Fibroblast of lung (primary cell): ENCODE measurements at regions not wholly inside any gene's neighbourhood (a gene's known extent, or its start where the extent isn't known, plus 50 kb on each side); places are given as distances from the start of the nearest gene placed in this dataset.

ENCODE experiments used
- DNase-seq, 2 donors: peaks; one replicate each; pipeline versions ENCODE4 v3.0.0 to v3.0.0-alpha.2; 2010; ENCODE audit warnings: low read depth in 2 of 2
- H2AFZ ChIP-seq: 2 replicates; pipeline ENCODE4 v1.5.1; 2012; ENCODE audit warnings: low read length, control low read depth, inconsistent platforms
- H3K27ac ChIP-seq: 2 replicates; pipeline ENCODE4 v1.5.1; 2011; ENCODE audit warnings: low read length, control low read depth; ENCODE audit not compliant: insufficient read depth
- H3K27me3 ChIP-seq: 2 replicates; pipeline ENCODE4 v1.5.1; 2011; ENCODE audit warnings: mild to moderate bottlenecking, low read length; ENCODE audit not compliant: control insufficient read depth, insufficient read depth
- H3K36me3 ChIP-seq: 2 replicates; pipeline ENCODE4 v1.5.1; 2011; ENCODE audit warnings: low read length; ENCODE audit not compliant: control insufficient read depth, insufficient read depth
- H3K4me1 ChIP-seq: 2 replicates; pipeline ENCODE4 v1.5.1; 2011; ENCODE audit warnings: low read length; ENCODE audit not compliant: control insufficient read depth, insufficient read depth; ENCODE audit errors: extremely low read depth
- H3K4me2 ChIP-seq: 2 replicates; pipeline ENCODE4 v1.5.1; 2011; ENCODE audit warnings: low read length, control low read depth; ENCODE audit not compliant: insufficient read depth; ENCODE audit errors: extremely low read depth
- H3K4me3 ChIP-seq, 4 experiments: fragments of 200-600 bp in 1 of 4; sonication (generic) in 1 of 4; replicated peaks in 1 of 4; 2 replicates each; pipeline ENCODE4 v1.5.1; 2011 to 2016; ENCODE audit warnings: low read length in 4 of 4, low read depth in 3 of 4, mild to moderate bottlenecking in 3 of 4, control low read depth in 2 of 4, inconsistent platforms in 1 of 4, mixed read lengths in 1 of 4; ENCODE audit not compliant: insufficient read depth in 1 of 4; ENCODE audit errors: control extremely low read depth in 1 of 4
- H3K79me2 ChIP-seq: 2 replicates; pipeline ENCODE4 v1.5.1; 2012; ENCODE audit warnings: mild to moderate bottlenecking, low read length, inconsistent platforms; ENCODE audit not compliant: control insufficient read depth, insufficient read depth
- H3K9ac ChIP-seq: 2 replicates; pipeline ENCODE4 v1.5.1; 2011; ENCODE audit warnings: mild to moderate bottlenecking, low read length, control low read depth; ENCODE audit not compliant: insufficient read depth
- H3K9me3 ChIP-seq: 2 replicates; pipeline ENCODE4 v1.5.1; 2012; ENCODE audit warnings: low read depth, low read length; ENCODE audit not compliant: control insufficient read depth, insufficient read depth
- H4K20me1 ChIP-seq: 2 replicates; pipeline ENCODE4 v1.5.1; 2011; ENCODE audit warnings: low read length; ENCODE audit not compliant: control insufficient read depth, insufficient read depth; ENCODE audit errors: extremely low read depth
- EZH2 ChIP-seq: IDR thresholded peaks from 2 replicates; pipeline ENCODE4 v1.5.1; 2012; ENCODE audit warnings: low read length, control low read depth, mild to moderate bottlenecking; ENCODE audit errors: missing control alignments
- TF ChIP-seq, protein P1 (sequence below), 2 donors: IDR thresholded peaks in 1 of 2; conservative IDR thresholded peaks in 1 of 2; 1 replicate in 1 of 2; 2 replicates in 1 of 2; pipeline ENCODE4 v1.5.1; 2011 to 2012; ENCODE audit warnings: low read length in 2 of 2, control low read depth in 1 of 2, inconsistent platforms in 1 of 2, low read depth in 1 of 2, mild to moderate bottlenecking in 1 of 2

DNA sequence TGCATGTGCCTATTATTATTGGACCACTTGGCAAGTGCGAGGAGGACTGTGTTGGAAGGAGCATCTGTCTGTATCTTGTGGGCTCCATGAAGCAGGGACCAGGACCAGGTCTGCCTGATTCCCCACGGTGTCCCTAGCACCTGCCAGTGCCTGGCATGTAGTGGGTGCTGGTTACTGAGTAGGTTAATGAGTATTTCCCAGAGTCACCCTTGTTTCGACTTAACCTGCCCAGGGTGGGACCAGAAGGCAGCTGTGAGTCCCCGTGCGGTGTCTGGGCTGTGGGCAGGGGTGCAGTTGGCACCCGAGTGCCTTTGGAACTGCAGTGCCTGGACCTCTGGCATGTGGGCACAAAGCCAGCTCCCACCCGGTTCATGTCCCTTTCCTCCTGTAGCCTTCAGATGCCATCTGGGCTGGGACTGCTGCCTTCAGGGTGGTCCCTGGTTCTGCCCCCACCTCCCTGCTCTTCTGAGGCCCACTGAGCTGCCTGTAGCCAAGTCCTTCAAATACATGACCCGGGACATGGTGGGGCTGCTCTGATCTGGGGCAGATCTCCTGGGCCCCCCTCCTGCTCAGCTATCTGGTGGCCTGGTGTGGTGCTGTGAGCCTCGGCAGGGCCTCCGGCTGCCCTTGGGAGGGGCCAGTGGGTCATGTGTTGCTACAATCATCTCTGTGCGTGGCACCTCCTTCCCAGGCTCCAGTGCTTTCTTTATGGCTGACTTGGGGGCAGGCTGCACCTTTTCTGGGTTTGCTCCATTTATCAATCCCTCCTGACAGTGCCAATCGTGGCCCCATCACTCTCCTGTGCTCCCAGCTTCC, 53.0 kb upstream of the SORCS2 start:
- Histone ChIP-seq H3K9ac (no peak overlapping the region), H3K79me2 (no peaks in the 10 kb centered on the region), H4K20me1 (no peaks in the 10 kb centered on the region), H3K27me3 (no peaks in the 10 kb centered on the region), H3K4me3 (no peak overlapping the region), H3K36me3 (no peaks in the 10 kb centered on the region), H3K4me1 (peaks cover 10% of the 10 kb centered on the region), H3K9me3 (no peaks in the 10 kb centered on the region), H2AFZ (no peak overlapping the region), H3K4me2 (no peak overlapping the region), H3K27ac (no peak overlapping the region)
- DNase-seq: no peak
- no peak for TF ChIP-seq EZH2
- TF ChIP-seq, protein P1, sequence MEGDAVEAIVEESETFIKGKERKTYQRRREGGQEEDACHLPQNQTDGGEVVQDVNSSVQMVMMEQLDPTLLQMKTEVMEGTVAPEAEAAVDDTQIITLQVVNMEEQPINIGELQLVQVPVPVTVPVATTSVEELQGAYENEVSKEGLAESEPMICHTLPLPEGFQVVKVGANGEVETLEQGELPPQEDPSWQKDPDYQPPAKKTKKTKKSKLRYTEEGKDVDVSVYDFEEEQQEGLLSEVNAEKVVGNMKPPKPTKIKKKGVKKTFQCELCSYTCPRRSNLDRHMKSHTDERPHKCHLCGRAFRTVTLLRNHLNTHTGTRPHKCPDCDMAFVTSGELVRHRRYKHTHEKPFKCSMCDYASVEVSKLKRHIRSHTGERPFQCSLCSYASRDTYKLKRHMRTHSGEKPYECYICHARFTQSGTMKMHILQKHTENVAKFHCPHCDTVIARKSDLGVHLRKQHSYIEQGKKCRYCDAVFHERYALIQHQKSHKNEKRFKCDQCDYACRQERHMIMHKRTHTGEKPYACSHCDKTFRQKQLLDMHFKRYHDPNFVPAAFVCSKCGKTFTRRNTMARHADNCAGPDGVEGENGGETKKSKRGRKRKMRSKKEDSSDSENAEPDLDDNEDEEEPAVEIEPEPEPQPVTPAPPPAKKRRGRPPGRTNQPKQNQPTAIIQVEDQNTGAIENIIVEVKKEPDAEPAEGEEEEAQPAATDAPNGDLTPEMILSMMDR (conservative IDR thresholded peaks at IDR 0.05 in 1 of 2, IDR thresholded peaks at IDR 0.05 in 1 of 2; ENCODE audit: low read depth in 1 of 2, low read length in 2 of 2): no peak

DNA sequence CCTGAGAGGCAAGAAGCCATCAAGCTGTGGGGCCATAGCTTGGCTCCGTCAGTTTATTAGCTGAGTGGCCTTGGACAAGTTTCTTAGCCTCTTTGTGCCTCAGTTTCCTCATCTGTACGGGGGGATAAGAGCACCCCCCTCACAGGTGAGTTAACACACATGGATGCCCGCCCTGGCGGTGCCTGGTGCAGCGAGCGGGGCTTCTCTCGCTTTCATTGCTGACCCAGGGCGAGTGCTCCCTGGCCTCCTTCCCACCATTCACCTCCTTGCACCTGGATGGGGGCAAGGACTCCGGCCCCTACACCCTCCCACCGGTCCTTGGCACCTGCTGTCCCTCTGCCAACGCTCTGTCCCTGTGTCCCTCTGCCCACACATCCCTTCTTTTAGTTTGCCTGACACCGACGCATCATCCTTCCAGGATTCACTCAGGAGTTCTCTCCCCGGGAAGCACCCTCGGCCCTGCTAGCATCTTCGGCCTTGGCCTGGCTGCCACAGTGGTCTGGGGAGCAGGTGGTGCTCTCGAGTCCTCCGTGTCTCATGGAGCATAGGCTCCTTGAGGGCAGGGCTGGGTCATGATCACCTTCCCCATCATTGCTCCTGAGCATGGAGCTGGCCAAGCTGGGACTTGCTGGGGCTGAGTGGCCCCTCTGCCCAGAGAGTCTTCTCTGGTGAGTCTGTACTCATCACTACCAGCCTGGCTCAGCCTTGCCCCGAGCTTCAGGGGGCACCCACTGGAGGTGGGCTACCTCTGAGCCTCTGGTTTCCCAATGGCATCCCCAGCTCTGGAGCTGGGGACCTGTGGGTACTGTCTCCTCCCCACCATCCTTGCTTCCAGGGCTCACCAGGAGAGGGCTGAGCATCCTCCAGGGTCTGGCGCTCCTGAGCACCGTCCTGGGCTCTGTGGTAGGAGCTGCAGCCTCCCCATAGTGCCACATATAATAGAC, 53.8 kb upstream of the SORCS2 start:
- TF ChIP-seq EZH2: no peak
- TF ChIP-seq, protein P1 (conservative IDR thresholded peaks at IDR 0.05 in 1 of 2, IDR thresholded peaks at IDR 0.05 in 1 of 2; ENCODE audit: low read depth in 1 of 2, low read length in 2 of 2): no peak
- no peaks in the 10 kb centered on the region for H3K79me2 ChIP-seq
- no peak for DNase-seq
- no peak overlapping the region for H2AFZ ChIP-seq
- no peaks in the 10 kb centered on the region for H3K36me3 ChIP-seq
- H3K9me3 ChIP-seq: no peaks in the 10 kb centered on the region
- no peaks in the 10 kb centered on the region for H3K27me3 ChIP-seq
- no peak overlapping the region for H3K4me2 ChIP-seq
- no peak overlapping the region for H3K4me3 ChIP-seq
- peaks cover 10% of the 10 kb centered on the region for H3K4me1 ChIP-seq
- no peak overlapping the region for H3K9ac ChIP-seq
- H4K20me1 ChIP-seq: no peaks in the 10 kb centered on the region
- H3K27ac ChIP-seq: no peak overlapping the region
